Kidney tubule cell (primary cell): ENCODE measurements at regions not wholly inside any gene's neighbourhood (a gene's known extent, or its start where the extent isn't known, plus 50 kb on each side); places are given as distances from the start of the nearest gene placed in this dataset.
"Not testable (repeated sequence)": the region's sequence is repeated elsewhere in the genome, so short reads cannot be mapped to it uniquely, and the experiment has no call there.

Experiments
- DNase-seq: peaks from one replicate; pipeline ENCODE4 v3.0.0-alpha.2; 2018; ENCODE audit warnings: low spot score

DNA sequence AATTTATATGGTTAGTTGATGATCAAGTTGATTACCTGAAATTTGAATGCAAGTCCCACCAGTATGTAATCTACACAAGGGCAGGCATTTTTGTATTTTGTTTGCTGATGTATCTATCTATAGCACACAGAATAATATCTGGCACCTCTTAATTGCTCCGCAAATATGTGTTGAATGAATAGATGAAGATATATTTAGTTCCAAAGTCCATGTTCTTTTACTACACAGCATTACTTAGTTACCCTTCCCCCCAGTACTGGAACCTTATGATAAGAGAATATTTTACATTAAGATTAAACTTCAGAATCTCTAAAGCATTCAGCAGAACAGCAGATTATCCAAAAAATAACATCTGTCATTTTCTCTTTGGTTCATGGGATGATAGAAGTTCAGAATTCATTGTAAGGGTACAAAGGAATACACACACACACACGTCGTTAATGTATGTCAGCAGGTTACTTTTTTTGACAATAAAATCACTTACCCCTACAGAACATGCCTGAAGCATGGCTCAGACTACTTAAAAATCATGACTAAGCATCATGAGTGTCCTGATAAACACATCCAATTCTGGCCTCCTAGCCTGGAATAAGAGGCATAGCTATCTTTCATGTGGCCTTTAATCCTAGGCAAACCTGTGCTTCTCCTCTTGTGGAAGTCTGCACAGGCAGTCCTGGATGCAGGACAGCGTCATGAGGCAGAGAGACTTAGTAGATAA is 148.9 kb upstream of the TBC1D5 start:
- DNase-seq: peak; percentile 64

DNA sequence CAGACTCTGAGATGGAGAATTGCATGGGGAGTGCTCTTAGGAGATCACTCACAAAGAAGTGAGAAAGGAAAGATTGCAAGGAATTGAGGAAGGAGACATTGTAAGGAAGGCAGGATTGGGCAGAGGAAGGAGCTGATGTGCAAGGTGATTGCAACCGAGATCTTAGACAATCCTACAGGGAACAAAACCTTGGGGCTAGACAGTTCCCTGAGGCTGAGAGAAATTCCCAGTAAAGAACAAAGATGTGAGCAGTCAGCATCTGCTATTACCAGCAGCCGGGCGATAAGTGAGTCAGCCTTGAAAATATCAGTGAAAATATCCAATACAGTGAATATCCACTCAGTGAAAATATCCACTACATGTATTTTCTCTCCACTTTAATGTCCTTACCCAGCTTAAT is 143.6 kb upstream of the TBC1D5 start:
- no peak for DNase-seq

DNA sequence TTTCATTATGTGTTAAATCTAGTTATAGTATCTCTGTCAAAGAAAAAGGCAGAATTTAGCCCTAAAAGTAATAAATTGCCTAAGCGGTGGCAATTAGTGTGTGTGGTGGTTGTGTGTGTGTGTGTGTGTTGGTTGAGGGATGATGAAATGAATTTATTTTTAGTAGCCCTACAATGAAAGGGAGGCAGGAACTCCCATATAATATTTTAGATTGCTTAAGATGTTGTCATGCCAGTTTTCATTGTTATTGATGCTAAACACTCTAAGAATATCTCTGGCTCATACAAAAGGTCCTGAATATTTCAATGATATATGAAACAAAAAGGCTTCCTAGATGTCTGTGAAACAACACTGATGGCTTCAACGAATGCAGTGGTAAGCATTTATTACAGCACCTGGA is 140.6 kb upstream of the TBC1D5 start:
- DNase-seq: no peak

DNA sequence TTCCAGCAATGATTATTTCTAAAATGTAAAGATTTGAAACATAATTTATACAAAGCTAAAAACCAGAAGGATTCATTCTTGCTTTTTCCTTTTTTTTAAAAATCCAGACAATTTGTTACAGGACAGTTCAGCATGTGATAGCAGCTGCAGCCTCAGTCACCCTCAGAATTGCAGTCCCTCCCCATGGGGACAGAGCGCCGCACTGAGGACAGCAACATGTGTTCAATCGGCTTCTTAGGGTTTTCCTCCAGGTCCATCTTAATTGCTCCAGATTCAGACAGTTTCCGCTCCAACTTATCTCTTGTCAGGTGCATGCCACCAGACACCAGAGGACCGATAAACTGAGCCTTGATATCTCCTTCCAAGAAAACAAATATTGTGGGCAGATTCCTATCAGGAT is 134.9 kb upstream of the TBC1D5 start:
- DNase-seq: no peak

DNA sequence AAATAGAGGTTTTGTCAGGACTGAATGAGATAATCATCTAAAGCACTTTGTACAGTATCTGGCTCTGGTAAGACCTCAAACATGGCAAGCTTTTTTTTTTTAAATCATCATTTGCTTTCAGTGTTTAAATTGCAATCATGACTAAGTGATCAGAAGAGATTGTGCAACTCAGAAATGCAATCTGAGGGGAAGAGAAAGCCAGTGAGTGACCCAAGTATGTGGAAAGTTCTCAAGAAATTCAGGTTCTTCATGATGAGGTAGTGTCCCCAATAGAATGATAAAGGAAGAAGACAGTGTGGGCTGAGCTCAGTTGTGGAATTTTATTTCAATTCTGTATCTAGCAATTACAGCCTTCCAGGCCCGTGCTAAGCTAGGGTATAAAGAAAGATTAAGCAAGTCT is 132.2 kb upstream of the TBC1D5 start:
- DNase-seq: no peak

DNA sequence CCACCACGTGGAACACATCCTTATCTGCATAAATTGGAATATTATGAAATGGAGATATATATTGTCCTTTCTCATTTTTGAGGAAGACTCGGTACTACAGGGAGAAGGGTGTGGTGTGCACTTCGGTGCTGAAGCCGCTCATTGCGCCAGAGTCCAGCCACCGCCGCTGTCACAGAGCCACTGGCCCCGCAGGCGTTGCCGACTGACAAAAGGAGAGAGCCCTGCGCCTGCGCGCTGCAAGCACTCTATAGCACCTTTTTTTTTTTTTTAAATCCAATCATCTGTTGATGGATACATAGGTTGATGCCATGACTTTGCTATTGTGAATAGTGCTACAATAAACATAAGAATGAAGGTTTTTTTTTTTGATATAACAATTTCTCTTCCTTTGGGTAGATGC is 130.0 kb upstream of the TBC1D5 start:
- DNase-seq: no peak

DNA sequence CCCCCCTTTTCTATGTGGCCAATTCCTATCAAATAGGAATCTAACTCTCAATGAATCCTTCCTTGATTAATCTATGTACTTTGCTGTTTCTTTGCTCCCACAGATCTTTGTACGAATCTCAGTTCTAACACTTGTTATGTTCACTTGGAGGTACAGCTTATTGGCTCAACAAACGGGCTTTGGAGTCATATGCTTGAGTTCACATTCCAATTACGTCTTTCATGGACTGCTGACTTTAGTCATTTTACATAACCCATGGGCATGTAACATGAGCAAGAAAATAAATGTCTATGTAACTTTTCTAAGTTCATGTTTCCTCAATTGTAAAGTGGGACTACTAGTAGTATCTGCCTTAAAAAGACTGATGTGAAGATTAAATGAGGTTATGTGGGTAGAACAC is 123.2 kb upstream of the TBC1D5 start:
- DNase-seq: peak; percentile 42

DNA sequence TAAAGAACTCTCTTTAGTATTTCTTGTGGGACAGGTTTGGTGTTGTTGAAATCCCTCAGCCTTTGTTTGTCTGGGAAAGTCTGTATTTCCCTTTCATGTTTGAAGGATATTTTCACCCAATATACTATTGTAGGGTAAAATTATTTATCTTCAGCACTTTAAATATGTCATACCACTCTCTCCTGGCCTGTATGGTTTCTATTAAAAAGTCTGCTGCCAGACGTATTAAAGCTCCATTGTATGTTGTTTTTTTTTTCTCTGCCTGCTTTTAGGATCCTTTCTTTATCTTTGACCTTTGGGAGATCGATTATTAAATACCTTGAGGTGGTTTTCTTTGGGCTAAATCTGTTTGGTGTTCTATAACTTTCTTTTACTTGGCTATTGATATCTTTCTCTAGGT is 119.0 kb upstream of the TBC1D5 start:
- no peak for DNase-seq

DNA sequence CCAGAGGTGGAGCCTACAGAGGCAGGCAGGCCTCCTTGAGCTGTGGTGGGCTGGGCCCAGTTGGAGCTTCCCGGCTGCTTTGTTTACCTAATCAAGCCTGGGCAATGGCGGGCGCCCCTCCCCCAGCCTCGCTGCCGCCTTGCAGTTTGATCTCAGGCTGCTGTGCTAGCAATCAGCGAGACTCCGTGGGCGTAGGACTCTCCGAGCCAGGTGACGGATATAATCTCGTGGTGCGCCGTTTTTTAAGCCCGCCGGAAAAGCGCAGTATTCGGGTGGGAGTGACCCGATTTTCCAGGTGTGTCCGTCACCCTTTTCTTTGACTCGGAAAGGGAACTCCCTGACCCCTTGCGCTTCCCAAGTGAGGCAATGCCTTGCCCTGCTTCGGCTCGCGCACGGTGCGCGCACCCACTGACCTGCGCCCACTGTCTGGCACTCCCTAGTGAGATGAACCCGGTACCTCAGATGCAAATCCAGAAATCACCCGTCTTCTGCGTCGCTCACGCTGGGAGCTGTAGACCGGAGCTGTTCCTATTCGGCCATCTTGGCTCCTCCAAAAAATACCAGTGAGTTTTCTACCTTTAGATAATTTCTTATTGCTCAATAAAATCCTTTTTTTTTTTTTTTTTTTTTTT is 118.5 kb upstream of the TBC1D5 start:
- DNase-seq: not testable (repeated sequence)

DNA sequence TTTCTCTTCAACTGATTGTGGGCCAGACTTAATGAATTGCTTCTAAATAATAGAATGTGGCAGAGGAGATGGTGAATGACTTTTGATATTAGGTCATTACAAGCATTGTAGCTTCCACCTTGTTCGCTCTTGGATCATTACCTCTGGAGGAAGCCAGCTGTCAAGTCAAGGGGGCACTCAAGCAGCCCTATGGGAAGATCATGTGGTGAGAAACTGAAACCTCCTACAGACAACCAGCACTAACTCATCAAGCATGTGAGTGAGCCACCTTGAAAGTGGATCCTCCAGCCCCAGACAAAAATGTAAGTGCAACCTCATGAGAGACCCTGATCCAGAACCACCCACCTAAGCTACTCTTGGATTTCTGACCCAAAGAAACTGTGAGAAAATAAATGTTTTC is 109.8 kb upstream of the TBC1D5 start:
- DNase-seq: peak; percentile 7

DNA sequence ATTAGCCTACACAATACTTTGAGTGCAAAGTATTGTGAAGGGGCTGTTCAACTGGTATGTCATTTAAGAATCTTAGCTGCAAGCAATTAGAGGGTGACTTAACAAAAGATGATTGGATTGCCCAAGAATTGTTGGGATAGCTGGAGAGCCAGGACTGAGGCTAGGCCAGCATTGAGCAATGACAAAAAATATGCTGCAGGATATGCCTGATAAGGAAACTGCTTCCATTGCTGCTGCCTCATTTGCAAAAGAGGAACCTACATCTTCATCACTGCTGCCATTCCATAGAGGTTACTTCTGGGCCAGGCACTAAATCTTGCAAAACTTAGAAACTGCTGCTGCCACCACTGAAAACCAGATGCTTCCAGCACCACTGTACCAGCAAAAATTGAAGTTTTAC is 108.0 kb upstream of the TBC1D5 start:
- DNase-seq: no peak

DNA sequence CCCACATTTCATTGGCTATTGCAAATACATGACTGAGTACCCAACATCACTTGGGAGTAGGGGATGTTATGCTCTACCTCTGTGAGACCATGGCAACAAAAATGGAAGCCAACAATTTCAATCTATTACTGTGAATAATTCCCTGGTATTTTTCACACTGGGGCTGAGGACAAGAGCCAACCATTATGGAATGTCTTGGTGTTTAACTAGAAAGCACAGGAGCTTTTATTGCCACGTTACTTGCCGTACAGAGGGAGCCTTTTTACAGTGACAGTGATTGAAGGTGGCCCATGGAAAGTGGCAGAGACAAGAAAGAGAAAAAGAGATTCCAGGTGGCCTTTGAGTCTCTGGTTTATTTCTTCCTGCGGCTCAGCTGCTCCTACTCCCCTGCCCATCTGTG is 105.7 kb upstream of the TBC1D5 start:
- DNase-seq: no peak

DNA sequence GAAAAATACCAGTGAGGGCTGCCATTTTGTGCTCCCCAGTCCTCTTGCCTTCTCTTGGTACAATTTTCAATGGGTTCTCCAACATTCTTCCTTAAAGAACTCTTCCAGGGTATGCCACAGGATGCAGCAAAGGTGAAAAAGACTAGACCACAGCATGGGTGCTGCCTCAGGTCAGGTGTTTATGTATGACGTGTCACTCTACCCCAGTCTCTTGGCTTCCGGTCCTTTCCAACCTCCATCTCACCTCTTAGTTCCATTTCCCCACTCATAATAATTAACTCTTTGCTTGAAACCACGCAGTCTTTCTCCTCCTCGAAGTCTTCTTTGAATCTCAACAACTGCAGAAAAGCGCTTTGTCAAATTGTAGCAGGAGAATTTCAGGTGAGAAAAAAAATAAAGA is 104.7 kb upstream of the TBC1D5 start:
- no peak for DNase-seq

DNA sequence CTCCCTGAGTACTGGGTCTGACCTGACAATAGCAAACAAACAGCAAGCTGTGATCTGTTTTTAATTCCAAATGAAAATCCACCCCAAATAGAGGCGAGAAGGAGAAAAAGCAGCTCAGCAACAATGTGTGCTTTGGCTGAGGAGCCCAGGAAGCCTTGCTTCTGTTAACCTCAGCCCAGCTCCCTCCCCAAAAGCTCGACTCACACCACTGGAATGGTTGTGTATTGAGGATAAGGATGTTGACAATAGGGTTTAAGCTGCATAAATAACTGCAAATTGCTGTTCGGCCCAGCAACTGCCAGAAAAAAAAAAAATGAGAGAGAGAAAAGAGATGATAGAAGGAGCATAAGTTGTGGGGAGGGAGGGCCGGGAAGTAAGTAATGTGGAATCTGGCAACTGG is 104.0 kb upstream of the TBC1D5 start:
- DNase-seq: peak; percentile 19

DNA sequence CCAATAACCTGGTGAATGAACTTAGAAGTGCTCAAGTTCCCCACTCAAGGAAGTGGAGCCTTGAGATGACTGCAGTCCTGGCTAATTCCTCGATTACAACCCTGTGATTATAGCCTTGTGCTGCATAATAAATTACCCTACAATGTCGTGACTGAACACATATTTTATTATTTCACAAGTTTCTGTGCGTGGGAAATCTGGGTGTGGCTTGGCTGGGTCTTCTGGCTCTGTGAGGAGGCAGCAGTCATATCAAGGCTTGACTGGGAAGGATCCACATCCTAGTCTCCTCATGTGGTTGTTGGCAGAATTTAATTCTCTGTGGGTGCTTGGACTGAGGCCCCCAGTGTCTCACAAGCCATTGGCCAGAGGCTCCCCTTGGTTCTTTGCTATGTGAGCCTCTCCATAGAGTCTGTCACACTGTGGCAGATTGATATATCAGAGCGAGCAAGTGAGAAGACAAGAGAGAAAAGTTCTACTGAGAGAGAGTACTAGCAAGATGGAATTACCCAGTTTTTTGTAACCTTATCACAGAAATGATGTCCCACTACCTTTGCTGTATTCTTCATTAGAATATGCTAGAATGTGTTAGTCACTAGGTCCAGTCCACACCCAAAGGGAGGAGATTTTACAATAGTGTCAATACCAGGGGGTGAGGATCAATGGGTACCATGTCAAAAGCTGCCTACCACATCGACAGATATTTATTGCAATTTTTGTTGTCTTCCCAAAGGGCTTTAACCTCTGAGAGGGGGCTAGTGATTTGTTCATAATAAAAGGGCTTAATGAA is 102.8 kb upstream of the TBC1D5 start:
- DNase-seq: no peak

DNA sequence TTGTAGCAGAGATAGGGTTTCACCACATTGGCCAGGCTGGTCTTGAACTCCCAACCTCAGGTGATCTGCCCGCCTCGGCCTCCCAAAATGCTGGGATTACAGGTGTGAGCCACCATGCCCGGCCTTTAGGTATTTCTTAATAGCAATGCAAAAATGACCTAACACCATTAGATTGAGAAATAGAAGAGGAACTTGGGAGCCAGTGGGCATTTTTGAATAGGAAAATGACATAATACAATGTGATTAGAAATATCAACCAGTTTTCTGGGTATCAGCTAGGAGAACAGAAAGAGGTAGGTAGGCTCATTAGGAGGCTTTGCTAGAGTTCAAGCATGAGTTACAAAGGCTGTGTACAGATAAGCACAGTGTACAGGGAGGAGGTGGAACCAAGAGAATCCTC is 101.8 kb upstream of the TBC1D5 start:
- no peak for DNase-seq

DNA sequence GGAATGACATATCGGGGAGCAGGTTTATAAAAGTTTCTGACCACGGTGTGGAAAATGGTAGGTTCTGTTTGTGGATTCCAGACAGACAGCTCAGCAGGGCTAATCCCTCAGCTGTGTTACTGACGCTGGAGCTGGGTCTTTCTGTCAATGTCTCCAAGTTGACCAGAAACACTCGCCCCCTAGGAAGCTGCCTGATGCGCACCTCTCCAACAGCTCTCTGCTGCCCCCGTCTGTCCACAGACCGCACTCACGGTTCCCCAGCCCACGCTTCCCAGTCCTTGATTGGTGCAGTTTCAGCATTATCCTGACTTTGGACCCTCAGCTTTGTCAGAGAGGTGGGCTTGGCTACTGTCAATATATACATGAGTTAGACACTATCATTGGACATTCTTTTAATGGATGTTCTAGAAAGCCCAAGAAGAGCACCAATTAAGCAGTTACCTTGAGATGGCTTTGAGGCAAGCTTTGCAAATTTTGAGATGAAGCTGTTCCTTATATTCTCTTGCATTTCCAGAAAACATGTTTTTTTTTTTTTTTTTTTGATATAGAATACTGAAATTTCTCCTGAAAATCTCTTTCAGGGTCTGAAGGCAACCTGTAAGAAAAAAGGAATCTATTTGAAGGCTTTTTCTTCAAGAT is 98.9 kb upstream of the TBC1D5 start:
- DNase-seq: peak; percentile 61

DNA sequence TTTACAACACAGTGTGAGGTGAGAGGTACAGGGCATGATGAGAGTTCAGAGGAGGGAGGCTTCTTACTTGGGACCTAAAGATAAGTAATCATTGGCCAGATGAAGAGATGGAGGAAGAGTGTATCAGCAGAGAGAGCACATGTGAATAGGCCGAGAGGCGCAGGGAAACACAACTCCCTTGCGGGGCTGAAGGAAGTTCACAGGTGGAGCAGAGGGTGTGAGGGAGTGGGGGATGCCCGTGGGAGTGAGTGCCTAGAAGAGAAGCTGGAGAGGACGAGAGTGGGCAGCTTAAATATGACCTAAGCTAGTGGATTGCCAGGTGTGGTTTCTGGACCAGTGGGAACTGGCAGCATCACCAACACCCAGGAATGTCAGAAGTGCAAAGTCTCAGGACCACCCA is 98.2 kb upstream of the TBC1D5 start:
- DNase-seq: no peak

DNA sequence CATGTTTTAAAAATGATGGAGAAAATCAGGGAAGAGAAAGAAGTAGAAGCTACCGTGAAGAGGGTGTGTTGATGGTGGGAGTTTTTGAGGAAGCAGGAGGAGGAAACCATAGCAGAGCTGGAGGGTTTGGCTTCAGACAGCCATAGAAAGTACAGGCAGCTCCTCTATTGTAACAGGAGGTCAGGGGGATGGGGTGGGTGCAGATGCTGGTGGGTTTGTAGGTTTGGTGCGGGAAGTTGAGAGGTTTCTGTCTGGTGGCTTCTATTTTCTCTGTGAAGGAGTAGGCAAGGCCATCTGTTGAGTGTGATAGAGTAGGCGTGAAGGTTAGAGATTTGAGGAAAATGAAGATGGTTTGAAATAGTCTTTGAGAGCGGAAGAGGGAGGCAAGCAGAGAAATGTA is 97.7 kb upstream of the TBC1D5 start:
- DNase-seq: no peak

DNA sequence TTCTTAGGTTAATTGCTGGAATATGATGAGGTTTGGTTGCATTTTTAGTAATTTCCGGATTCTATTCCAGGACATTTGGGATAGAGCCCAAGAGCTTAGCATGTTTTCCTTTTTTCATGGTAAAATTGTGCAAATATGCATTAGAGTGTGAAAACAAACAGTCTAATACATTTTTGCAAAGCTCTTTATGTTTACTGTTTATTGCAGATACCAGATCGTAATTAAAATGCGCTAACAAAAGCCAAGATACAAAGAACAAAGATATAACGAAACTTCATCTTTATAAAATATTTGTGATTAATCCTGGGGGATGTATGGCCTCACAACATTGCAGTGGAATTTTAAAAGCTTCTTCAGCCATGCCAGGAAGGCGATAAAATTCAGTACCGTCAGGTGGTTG is 94.5 kb upstream of the TBC1D5 start:
- no peak for DNase-seq

DNA sequence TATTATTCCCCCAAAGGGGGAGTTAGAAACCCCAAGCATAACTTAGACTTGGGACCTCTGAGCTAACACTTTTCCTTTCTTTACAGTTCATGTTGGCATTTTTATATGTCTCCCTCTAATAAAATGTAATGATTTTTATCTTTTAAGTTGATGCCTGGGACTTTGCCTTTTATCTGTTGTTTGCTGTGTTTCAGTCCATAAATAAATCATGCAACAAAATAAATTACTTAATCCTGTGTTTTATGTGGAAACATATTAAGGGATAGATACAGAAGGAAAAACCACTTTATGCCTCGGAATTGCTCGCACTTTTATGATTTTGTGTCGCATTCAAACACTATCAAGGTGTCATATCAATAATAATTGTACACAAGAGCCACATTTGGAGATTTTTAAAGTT is 93.7 kb upstream of the TBC1D5 start:
- no peak for DNase-seq

DNA sequence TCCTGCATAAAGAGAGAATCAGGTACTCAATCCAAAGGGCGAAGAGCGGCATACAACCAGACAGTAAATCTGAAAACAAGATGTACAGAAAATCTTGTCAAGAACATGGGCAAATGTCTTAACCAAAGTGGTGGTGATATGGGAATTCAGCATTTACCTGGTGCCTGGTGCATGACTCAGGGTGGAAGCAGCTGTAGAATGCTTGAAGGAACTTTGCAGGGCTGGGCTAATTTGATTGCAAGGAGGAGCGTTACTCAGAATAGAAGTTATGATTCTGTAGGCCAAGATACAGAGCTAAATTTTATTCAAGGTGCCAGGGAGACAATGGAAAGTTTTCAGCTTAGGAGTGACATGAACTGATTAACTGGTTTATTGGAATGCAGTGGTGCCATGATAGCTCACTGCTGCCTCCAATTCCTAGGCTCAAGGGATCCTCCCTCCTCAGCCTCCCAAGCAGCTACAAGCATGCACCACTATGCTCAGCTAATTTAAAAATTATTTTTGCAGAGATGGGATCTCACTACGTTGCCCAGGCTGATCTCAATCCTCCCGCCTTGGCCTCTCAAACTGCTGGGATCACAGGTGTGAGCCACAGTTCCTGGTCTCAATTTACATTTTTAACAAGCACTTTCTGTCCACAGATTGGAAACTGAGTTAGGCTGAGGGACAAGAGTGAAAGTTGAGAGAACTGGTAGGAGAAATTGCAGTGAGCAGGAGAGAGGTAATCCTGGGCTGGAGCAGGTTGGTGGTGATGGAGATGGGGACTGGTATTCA is 91.5 kb upstream of the TBC1D5 start:
- DNase-seq: peak; percentile 83
